ELF-1 (cell line): ENCODE measurements at regions not wholly inside any gene's neighbourhood (a gene's known extent, or its start where the extent isn't known, plus 50 kb on each side); places are given as distances from the start of the nearest gene placed in this dataset.
A peak's percentile ranks its signal among the peaks of the same experiment; 100 is the strongest.
"Not testable (repeated sequence)": the region's sequence is repeated elsewhere in the genome, so short reads cannot be mapped to it uniquely, and the experiment has no call there.

Experiments used
- DNase-seq: peaks from one replicate; pipeline ENCODE4 v3.0.0-alpha.2; 2016; ENCODE audit warnings: low read depth, low spot score

GRCh38 chr13:60214213-60215055 lies 50.7 kb upstream of the DIAPH3 start:
- no peak for DNase-seq

- DNase-seq = no peak
Measured at GRCh38 chr13:60220072-60220471, 56.3 kb upstream of the DIAPH3 start.

DNA sequence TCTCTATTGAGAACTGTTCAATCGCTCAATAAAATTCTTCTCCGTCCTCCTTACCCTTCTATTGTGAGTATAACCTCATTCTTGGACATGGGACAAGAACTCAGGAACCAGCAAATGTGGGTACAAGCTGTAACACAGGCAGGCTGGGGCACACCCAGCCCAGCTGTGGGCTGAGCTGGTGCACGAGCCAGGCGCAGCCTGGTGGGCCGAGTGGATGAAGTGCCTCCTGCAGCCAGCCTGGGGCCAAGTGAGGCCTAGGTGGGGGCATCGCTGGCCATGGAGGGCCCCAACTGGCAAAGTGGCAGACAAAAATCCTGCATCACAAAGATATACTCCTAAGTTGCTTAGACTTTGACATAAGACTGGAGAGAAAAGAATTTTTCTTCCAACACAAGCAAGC lies 57.9 kb upstream of the DIAPH3 start:
- no peak for DNase-seq

DNA sequence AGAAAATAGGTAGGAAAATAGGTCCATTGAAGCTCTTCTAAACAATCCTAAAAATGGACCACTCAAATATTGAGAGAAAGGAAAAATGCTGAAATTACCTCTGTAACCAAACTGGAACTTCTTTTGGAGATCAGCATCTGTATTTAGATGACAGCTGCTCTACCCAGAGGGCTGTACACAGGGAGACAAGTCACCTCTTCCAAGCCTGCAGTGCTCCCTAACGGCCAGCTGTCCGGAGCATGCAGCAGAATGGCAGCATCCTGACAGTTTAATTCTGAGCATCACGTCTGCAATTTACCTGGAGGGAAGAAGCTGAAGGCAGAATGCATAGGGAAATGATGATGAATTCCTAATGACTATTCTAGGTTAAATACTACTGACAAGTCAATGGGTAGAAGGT lies 62.8 kb upstream of the DIAPH3 start:
- peak; percentile 46 for DNase-seq

GRCh38 chr13:60227158-60227557 lies 63.4 kb upstream of the DIAPH3 start:
- DNase-seq = no peak

- DNase-seq = no peak
Measured at GRCh38 chr13:60229708-60230272, 66.1 kb upstream of the DIAPH3 start.

DNA sequence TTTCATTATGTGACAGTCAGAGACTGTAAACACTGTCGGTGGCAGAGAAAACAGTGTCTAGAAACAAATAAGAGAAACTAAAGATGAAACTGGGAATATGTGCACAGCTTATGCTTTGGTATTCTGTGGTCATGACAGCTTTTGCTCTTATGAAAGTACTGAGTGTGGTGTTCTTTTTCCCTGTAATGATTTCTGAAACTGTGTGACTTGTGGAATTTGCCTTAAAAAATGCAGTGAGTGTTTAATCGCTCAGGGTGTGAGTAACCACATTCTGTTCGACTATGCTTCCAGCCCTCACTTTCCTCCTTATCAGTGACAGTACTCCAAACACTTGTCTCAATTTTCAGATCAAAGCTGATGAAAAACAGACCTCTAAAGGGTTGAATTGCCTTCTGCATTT lies 66.9 kb upstream of the DIAPH3 start:
- peak; percentile 63 for DNase-seq

GRCh38 chr13:60242043-60242595 lies 78.4 kb upstream of the DIAPH3 start:
- no peak for DNase-seq

- no peak for DNase-seq
Measured at GRCh38 chr13:60244381-60244780, 80.7 kb upstream of the DIAPH3 start.

- not testable (repeated sequence) for DNase-seq
Measured at GRCh38 chr13:60251419-60251818, 87.7 kb upstream of the DIAPH3 start.

DNA sequence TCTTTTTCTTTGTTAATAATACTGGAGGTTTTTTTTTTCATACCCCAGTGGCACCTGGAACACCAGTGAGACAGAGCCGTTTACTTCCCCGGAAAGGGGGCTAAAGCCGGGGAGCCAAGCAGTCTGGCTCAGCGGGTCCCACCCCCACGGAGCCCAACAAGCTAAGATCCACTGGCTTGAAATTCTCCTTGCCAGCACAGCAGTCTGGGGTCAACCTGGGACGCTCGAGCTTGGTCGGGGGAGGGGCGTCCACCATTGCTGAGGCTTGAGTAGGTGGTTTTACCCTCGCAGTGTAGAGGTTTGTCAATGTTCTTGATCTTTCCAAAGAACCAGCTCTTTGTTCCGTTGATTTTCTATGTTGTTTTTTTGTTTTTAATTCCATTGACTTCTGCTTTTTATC lies 94.6 kb upstream of the DIAPH3 start:
- peak; percentile 33 for DNase-seq

DNA sequence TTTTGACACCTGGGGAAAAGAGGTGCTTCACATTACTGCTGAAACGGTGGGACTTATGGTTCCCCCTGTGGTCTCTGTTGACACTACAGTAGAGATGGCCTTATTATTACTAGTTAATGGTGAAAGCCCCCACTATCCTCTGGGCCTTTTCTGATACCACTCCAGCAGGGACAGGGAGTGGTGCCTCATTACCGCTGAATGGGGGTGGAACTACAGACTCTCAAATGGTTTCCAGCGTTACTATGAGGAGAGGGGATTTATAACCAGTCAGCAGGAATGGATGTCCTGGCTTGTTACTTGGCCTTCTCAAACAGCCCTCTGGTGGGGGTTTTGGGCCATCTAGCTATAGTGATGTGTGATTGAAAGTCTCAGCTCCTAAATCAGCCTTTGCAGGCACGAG lies 96.7 kb upstream of the DIAPH3 start:
- peak; percentile 19 for DNase-seq

- DNase-seq = peak; percentile 83
Measured at GRCh38 chr13:60261432-60262351, 98.0 kb upstream of the DIAPH3 start.

GRCh38 chr13:60265566-60265965 lies 101.8 kb upstream of the DIAPH3 start:
- DNase-seq = no peak

- DNase-seq = peak; percentile 64
Measured at GRCh38 chr13:60267498-60268202, 103.9 kb upstream of the DIAPH3 start.

DNA sequence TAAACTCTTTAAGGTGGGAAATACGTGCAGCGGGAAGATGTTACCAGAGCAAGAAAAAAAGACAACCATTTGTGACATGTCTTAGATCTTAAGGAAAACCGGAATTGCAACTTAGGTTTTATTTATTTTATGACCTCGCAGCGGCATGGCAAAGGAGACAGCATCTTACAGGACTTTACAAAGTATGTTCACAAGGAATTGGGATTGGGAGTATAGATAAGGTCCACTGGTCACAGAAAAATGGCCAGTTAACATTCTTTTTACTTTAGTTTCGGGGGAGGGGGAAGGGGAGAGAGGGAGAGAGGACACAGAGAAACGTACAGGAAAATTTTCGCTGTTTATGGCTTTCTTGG lies 104.5 kb upstream of the DIAPH3 start:
- no peak for DNase-seq

DNA sequence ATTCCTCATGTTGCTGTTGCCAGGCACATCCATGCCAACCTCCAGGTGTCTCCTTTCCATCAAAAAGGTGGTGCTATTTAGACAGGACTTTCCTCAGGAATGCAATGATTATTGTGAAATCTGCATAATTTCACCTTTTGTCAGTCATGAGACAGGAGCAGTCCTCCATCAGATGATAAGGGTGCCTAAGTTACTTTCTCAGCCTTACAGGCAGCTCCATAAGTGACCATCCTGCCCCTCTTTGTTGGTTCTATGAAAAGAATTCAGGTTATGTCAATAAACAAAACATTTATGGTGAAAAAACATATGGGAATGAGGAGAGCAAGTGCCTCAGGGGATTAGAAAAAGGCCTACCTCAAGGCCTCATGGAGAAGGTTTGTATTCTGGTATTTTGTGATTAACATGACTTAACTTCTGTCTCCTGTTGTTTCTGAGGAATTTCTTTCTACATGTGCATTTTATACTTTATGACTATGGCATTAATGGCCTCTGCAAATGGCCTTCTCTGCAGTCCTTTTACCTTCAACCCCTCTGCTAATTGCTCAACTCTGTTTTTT lies 110.3 kb upstream of the DIAPH3 start:
- DNase-seq = no peak

- no peak for DNase-seq
Measured at GRCh38 chr13:60274655-60275054, 110.9 kb upstream of the DIAPH3 start.

GRCh38 chr13:60275208-60275607 lies 111.5 kb upstream of the DIAPH3 start:
- DNase-seq = no peak

- not testable (repeated sequence) for DNase-seq
Measured at GRCh38 chr13:60280524-60280923, 116.5 kb upstream of the TDRD3 start.

DNA sequence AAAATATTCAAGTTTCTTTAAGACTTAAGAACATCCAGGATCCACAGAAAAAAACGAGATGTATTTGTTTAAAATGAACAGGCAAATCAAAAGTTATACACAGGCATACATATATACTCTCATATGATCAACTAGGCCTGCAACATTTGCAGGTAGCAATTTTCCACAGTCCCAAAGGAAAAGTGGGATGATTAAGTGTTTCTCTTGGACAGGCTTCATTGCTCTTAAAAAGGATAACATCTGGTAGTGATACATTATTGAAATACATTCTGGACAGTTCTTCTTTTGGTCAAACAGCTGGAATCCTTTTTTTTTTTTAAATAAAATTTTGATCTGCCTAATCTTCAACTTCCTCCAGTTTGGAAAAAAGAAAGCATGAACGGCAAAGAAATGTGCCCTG lies 114.8 kb upstream of the TDRD3 start:
- DNase-seq = no peak
